ENCODE measurements at regions not wholly inside any gene's neighbourhood (a gene's known extent, or its start where the extent isn't known, plus 50 kb on each side); places are given as distances from the start of the nearest gene placed in this dataset.

GRCh38 chrX:20515841-20516461, 249.2 kb upstream of the RPS6KA3 start:
- DNase-seq = peak; percentile 31

DNA sequence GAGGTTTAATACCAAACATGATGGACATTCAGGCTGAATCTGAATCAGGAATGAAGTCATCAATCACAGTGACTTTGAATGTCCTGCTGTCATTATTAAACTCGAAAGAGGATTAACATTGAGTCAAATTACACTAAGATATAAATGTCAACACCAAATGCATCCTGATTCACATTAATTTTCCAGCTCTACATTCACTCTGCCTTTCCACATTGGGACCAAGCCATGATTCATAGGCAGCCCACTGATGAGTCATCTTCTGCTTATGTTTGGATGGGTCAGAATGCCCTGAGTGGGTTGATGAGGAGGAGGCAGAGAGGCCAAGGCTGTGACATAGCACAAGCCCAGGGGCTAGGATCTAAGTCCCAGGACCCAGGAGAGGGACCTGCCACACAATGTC, 247.6 kb upstream of the RPS6KA3 start:
- DNase-seq = no peak

DNA sequence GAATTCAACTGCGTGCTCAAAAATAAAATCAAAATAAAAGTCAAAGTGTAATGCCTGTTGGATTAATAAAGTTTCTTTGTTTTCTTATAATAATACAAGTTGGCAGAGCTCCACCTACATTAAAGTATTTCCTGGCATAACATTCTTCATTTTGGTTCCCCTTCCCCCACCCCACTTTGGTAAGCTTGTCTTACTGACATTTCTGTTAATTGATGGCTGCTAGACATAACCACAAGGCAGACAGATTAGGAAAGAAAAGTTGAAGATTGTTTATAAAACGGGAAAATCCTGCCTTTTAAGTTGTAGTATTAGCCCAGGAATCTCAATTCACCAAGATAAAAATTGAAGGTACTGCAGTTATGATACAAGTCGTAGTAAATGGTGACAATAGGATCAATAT, 246.5 kb upstream of the RPS6KA3 start:
- no peak for DNase-seq

GRCh38 chrX:20511792-20512191, 245.1 kb upstream of the RPS6KA3 start:
- no peak for DNase-seq

DNA sequence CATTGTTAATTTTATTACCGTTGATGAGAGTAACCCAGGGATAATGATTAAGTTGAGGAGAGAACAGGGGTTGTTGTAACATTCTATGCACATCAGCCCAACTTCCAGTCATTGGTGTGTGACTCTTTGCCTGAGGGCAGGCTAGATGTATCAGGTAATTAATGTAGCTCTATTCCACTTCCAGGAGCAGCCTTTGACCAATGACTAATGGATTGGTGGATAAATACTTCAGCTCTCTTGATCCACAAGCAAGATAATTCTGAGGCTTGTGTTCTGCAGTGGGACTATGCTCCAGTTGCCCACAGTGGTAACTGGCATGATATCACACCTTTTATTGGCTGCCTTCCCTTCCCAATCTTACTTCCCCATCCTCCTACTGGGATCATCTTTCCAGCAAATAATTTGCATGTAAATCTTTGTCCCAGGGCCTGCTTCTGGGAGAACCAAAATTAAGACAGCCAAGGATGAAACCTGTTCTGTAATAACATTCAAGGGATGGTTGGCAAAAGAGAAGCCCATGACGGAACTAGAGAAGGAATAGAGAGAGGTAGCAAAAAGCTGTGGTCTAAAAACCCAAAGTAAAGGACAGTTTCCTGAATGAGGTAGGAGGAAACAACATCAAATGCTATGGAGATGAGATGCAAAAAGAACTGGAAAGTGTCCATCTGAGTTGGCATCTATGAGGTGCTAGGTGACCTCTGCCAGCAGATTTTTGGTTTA, 241.4 kb upstream of the RPS6KA3 start:
- no peak for DNase-seq

- no peak for DNase-seq
Observed at GRCh38 chrX:20506739-20507138, 240.0 kb upstream of the RPS6KA3 start.

DNA sequence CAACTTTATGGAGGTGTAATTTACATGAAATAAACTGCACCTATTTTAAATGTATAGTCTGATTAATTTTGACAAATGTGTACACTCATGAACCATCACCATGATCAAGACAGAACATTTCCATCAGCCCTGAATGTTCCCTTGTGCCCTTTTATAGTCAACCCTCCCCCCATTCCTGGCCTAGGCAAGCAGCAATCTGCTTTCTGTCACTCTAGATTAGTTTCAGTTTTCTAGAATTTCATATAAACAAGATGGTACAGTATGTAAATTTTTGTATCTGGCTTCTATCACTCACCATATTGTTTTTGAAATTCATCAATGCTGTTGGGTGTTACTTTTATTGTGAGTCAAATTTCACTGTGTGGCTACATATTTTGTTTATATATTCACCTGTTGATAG, 234.2 kb upstream of the RPS6KA3 start:
- DNase-seq = no peak

GRCh38 chrX:20500171-20500865, 233.6 kb upstream of the RPS6KA3 start:
- DNase-seq = no peak

DNA sequence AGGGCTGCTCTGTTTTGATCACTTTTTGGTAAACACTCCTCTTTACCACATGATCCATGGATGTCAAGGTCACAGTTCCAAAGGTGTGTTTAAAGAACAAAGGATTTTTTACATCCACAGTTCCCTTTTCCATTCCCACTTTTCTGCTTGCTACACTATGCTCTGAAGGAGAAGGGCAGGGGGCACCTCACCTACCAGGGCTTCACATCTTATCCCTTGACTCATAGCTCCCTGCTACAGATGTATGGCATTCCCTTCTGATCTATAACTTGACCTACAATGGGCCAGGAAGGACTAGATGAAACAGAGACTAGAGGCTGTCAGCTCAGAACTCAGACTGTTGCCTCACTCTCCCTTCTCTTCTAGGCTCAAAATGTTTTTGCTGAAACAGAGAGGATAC, 233.1 kb upstream of the RPS6KA3 start:
- DNase-seq = no peak

DNA sequence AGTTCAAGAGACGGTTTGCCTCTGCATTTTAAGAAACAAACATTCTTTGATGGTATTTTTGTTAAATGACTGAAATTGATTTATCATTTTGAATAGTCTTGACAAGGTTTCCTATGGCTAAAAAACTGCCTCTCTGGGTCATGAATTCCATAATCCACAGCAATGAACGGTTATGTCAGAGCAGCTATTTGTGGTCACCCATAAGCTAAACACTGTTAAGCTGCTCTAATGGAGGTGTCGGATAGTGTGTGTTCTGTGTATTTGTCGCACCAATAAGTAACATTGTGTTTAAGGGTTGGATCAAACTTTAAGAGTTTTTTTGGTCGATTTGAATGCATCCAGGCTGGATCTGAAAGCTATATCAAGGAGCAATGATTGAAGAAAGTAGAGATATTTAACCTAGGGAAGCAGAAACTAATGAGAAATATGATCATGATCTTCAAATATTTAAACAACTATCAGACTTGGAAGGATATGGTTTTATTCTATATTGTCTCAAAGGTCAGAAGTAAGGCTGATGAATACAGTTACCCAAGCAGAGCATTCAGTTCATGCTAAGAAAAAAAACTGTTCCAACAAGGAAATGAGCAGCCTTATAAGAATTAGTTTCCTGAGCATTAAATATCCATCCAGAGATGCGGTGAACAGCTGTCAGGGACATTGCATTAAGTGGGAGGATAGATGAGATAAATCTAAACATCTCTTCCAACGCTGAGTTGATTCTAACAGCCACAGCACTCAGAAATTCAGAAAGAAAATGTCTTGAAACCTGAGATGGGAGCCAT, 232.3 kb upstream of the RPS6KA3 start:
- no peak for DNase-seq

DNA sequence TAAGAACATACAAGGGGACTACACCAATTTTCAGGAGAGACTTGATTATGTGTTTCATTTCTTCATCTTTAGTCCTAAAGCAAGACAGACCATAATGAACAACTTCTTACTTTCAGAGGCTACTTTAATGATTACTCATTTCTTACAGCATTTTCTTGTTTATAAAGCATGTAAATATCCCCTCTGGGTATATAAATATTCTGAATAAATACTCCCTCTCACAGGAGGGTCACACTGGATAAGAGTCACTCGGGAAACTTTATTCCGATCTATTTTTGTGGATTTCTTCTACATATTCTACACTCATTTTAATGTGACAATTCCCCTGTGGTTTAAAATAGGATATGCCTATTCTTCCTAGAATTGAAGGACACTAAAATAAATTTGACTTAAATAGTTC, 228.9 kb upstream of the RPS6KA3 start:
- DNase-seq = no peak

- no peak for DNase-seq
Observed at GRCh38 chrX:20488473-20488872, 221.8 kb upstream of the RPS6KA3 start.

GRCh38 chrX:20487227-20487626, 220.5 kb upstream of the RPS6KA3 start:
- DNase-seq = no peak

- no peak for DNase-seq
Observed at GRCh38 chrX:20481632-20482031, 214.9 kb upstream of the RPS6KA3 start.

- no peak for DNase-seq
Observed at GRCh38 chrX:20479896-20480295, 213.2 kb upstream of the RPS6KA3 start.

DNA sequence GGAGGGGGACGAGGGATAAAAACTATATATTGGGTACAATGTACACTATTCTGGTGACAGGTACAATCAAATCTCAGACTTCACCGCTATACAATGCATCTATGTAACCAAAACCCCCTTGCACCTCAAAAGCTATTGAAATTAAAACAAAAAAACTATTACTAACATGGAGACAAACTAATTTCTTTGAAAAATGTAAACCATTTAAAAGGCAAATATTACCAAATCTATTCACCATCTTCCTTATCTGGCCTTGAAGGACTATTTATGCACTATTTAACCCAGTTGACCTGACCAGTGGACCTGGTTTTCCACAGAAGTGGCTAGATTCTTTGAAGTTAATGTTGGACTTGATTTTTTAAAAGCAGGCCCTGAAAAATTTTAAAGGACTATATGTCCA, 212.3 kb upstream of the RPS6KA3 start:
- no peak for DNase-seq

DNA sequence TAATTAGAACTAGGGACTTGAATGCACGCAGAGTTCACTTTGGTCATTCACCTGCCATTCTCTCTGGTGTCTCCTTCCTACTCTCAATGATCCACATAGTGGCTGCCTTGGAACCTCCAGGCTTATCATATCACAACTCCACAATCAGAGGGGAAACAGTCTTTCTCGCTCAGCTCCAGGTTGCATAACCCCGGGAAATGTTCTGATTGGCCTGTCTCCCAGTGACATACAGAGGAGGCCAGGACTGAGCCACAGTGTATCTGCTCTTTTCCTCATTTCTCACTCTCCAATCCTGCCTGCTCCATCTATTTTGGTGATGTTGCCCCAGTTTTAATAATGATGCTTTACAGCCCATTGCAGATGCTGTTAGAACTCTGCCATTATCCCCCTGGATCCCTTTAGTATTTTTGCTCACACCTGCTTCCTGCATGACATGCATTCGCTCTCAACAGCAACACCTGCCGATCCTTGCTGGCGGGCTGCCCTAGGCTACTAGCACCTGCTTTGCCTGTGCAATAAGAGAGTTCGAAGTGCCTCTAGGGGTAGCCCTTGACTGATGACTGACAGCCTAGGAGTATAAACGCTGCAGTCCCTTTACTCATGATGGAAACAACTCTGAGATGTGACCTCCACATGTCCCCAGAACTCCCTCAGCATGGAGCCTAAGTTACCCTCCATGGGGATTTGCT, 211.3 kb upstream of the RPS6KA3 start:
- no peak for DNase-seq

GRCh38 chrX:20477219-20477618, 210.5 kb upstream of the RPS6KA3 start:
- DNase-seq = no peak

DNA sequence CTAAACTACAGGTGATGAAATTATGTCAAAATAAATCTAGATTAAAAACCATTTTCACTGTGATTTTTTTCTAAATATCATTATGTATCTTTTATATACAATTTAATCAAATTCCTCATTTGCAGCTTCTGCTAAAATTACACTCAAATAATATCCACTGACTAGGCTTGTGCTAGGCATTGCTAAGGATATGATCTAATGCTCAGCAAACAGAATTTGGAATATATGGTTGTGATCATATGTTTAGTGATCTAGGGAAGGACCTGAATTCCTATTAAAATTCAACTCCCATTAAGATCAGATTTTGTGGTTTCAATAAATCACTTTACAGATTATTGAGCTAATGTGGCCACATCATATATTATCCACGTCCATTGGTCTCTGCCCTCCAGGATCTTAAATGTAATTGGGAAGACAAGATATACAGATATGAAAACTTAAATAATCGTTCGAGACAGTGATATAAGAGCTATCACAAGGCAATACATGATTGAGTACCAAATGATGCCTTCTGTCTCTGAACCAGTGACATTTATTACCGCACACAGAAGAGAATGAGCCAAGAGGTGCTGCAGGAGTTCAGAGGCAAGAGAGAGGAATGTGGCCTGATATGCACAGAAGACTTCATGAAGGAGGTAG, 206.0 kb upstream of the RPS6KA3 start:
- no peak for DNase-seq

DNA sequence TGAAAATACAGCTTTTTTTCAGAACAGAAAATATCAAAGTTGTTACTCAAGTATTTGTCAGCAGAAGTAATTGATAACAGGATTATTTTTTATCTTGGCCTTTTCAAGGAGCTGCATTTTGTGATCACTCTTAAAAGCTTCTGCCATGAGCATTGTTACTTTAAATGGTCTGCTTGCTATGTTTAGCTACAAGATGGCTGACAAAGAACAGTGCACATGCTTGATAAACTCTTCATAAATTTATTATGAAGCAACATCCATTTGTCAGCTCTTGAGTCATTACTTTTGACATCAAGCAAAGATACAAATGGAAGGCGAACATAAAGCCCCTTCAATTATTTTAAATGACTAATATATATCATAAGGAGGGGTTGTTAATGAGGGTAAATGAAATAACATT, 205.4 kb upstream of the RPS6KA3 start:
- no peak for DNase-seq

DNA sequence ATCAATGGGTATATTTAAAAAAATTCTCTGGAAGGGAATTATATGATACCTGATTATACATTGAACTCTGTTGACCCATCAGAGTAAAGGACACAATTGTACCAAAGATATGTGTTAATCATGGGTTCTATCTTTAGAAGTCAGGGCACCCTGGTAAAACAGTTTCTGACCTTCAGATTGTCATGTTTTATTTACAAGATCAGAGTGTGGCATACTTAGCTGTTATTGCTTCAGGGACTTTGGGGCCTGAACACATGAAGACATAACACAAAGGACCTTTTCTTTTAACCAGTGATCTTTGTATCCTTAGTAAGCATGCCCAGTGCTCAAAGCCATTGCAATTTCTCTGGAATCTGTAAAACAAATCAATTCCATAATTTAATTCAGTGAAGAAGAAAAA, 204.8 kb upstream of the RPS6KA3 start:
- DNase-seq = no peak

GRCh38 chrX:20463296-20464075, 196.8 kb upstream of the RPS6KA3 start:
- no peak for DNase-seq
